ENCODE measurements at regions not wholly inside any gene's neighbourhood (a gene's known extent, or its start where the extent isn't known, plus 50 kb on each side); places are given as distances from the start of the nearest gene placed in this dataset.

- Histone ChIP-seq H3K4me1 (ENCODE audit: insufficient read depth) (no peaks in the 10 kb centered on the region), H3K4me3 (no peak overlapping the region), H3K27ac (no peak overlapping the region), H3K27me3 (no peaks in the 10 kb centered on the region), H3K9me3 (no peaks in the 10 kb centered on the region), H3K36me3 (no peaks in the 10 kb centered on the region)
- no peak for TF ChIP-seq EP300 (IDR thresholded peaks at IDR 0.05)
- no peak for TF ChIP-seq POLR2A (IDR thresholded peaks at IDR 0.05)
- no peak for TF ChIP-seq CTCF (IDR thresholded peaks at IDR 0.05)
- intact Hi-C loops (cut with DNase I) = no loop called here
- WGBS, 3 donors = 85 to 93% (median 89%) methylated on average over 3 of the region's 3 CpGs
- DNase-seq = no peak
Observed at GRCh38 chr18:40387130-40387787, 1567.8 kb upstream of the PIK3C3 start.

GRCh38 chr18:40382197-40382596 lies 1572.8 kb upstream of the PIK3C3 start:
- Histone ChIP-seq H3K36me3 (no peaks in the 10 kb centered on the region), H3K27ac (no peak overlapping the region), H3K4me1 (ENCODE audit: insufficient read depth) (no peaks in the 10 kb centered on the region), H3K9me3 (no peaks in the 10 kb centered on the region), H3K4me3 (no peak overlapping the region), H3K27me3 (no peaks in the 10 kb centered on the region)
- no peak for TF ChIP-seq EP300 (IDR thresholded peaks at IDR 0.05)
- TF ChIP-seq CTCF (IDR thresholded peaks at IDR 0.05) = no peak
- TF ChIP-seq POLR2A (IDR thresholded peaks at IDR 0.05) = no peak
- WGBS, 3 donors = 69 to 73% (median 72%) methylated on average over 2 of the region's 2 CpGs
- intact Hi-C loops (cut with DNase I) = no loop called here
- DNase-seq = no peak

- H3K27me3 ChIP-seq = no peaks in the 10 kb centered on the region
- 80 to 82% (median 80%) methylated on average over 6 of the region's 6 CpGs for WGBS, 3 donors
Observed at GRCh38 chr18:40380686-40381439, 1574.2 kb upstream of the PIK3C3 start.

GRCh38 chr18:40375837-40376236 lies 1579.2 kb upstream of the PIK3C3 start:
- H3K36me3 ChIP-seq = no peaks in the 10 kb centered on the region
- no peaks in the 10 kb centered on the region for H3K9me3 ChIP-seq
- no peak for TF ChIP-seq EP300 (IDR thresholded peaks at IDR 0.05)
- TF ChIP-seq POLR2A (IDR thresholded peaks at IDR 0.05) = no peak
- no peak for TF ChIP-seq CTCF (IDR thresholded peaks at IDR 0.05)
- no peak overlapping the region for H3K4me3 ChIP-seq
- no peaks in the 10 kb centered on the region for H3K4me1 ChIP-seq (ENCODE audit: insufficient read depth)
- no peak for DNase-seq
- WGBS, 3 donors = 2 to 13% (median 5%) methylated on average over 1 of the region's 1 CpG
- H3K27me3 ChIP-seq = no peaks in the 10 kb centered on the region
- H3K27ac ChIP-seq = no peak overlapping the region
- intact Hi-C loops (cut with DNase I) = no loop called here

More at GRCh38 chr18:40380686-40381439, 1574.2 kb upstream of the PIK3C3 start:
- intact Hi-C loops (cut with DNase I) = no loop called here
- Histone ChIP-seq H3K36me3 (no peaks in the 10 kb centered on the region), H3K27ac (no peak overlapping the region), H3K9me3 (no peaks in the 10 kb centered on the region), H3K4me3 (no peak overlapping the region), H3K4me1 (ENCODE audit: insufficient read depth) (no peaks in the 10 kb centered on the region)
- no peak for DNase-seq
- no peak for TF ChIP-seq CTCF (IDR thresholded peaks at IDR 0.05)

Measured in ovary (tissue), 7 donors.